H9 (cell line): ENCODE measurements at regions not wholly inside any gene's neighbourhood (a gene's known extent, or its start where the extent isn't known, plus 50 kb on each side); places are given as distances from the start of the nearest gene placed in this dataset.

Experiments
- DNase-seq: peaks from one replicate; pipeline ENCODE4 v3.0.0-alpha.2; 2017
- H2AFZ ChIP-seq: one replicate; pipeline ENCODE4 v1.6.1; 2013; ENCODE audit warnings: mild to moderate bottlenecking, low read length, control low read depth, moderate library complexity
- H2AK5ac ChIP-seq: 2 replicates; pipeline ENCODE4 v1.6.1; 2013; ENCODE audit warnings: low read length, control low read depth, mixed read lengths; ENCODE audit not compliant: insufficient read length
- H2BK120ac ChIP-seq: one replicate; pipeline ENCODE4 v1.6.1; 2013; ENCODE audit warnings: low read depth, mild to moderate bottlenecking, low read length, control low read depth, inconsistent platforms; ENCODE audit not compliant: poor library complexity, severe bottlenecking
- H2BK12ac ChIP-seq: 2 replicates; pipeline ENCODE4 v1.6.1; 2013; ENCODE audit warnings: low read length, control low read depth, mixed read lengths, low read depth; ENCODE audit not compliant: insufficient read length
- H2BK15ac ChIP-seq: 2 replicates; pipeline ENCODE4 v1.6.1; 2013; ENCODE audit warnings: low read depth, low read length, control low read depth
- H2BK20ac ChIP-seq: one replicate; pipeline ENCODE4 v1.6.1; 2013; ENCODE audit warnings: low read depth, mild to moderate bottlenecking, low read length, control low read depth, inconsistent platforms; ENCODE audit not compliant: poor library complexity, severe bottlenecking
- H2BK5ac ChIP-seq: 2 replicates; pipeline ENCODE4 v1.6.1; 2013; ENCODE audit warnings: low read length, control low read depth, mixed read lengths; ENCODE audit not compliant: insufficient read length
- H3K14ac ChIP-seq: 2 replicates; pipeline ENCODE4 v1.6.1; 2013; ENCODE audit warnings: low read length, control low read depth; ENCODE audit not compliant: insufficient read depth
- H3K18ac ChIP-seq: 2 replicates; pipeline ENCODE4 v1.6.1; 2013; ENCODE audit warnings: low read depth, mild to moderate bottlenecking, mixed read lengths, low read length, control low read depth; ENCODE audit not compliant: insufficient read length
- H3K23ac ChIP-seq: 2 replicates; pipeline ENCODE4 v1.6.1; 2013; ENCODE audit warnings: low read length, control low read depth, mixed read lengths, low read depth; ENCODE audit not compliant: insufficient read length
- H3K23me2 ChIP-seq: 2 replicates; pipeline ENCODE4 v1.6.1; 2013; ENCODE audit warnings: low read depth, mild to moderate bottlenecking, mixed read lengths, low read length, control low read depth; ENCODE audit not compliant: insufficient read length, poor library complexity, severe bottlenecking
- H3K27ac ChIP-seq: 2 replicates; pipeline ENCODE4 v1.5.1; 2013; ENCODE audit warnings: low read length, control low read depth, mixed read lengths, low read depth; ENCODE audit not compliant: insufficient read length
- H3K27me3 ChIP-seq: 2 replicates; pipeline ENCODE4 v1.6.1; 2013; ENCODE audit warnings: low read length, control low read depth, inconsistent platforms; ENCODE audit not compliant: insufficient read depth
- H3K4ac ChIP-seq: 2 replicates; pipeline ENCODE4 v1.6.1; 2013; ENCODE audit warnings: low read depth, mild to moderate bottlenecking, control low read depth, inconsistent platforms, low read length, moderate library complexity
- H3K4me1 ChIP-seq: 2 replicates; pipeline ENCODE4 v1.6.1; 2013; ENCODE audit warnings: low read length, control low read depth, inconsistent platforms; ENCODE audit not compliant: insufficient read depth
- H3K4me2 ChIP-seq: 2 replicates; pipeline ENCODE4 v1.6.1; 2013; ENCODE audit warnings: low read length, control low read depth, mixed read lengths; ENCODE audit not compliant: insufficient read length, insufficient read depth
- H3K56ac ChIP-seq: 2 replicates; pipeline ENCODE4 v1.6.1; 2013; ENCODE audit warnings: low read depth, mild to moderate bottlenecking, mixed read lengths, low read length, control low read depth; ENCODE audit not compliant: insufficient read length
- H3K79me1 ChIP-seq: 2 replicates; pipeline ENCODE4 v1.6.1; 2013; ENCODE audit warnings: low read depth, mild to moderate bottlenecking, moderate library complexity, low read length, control low read depth, inconsistent platforms; ENCODE audit not compliant: insufficient read depth, poor library complexity, severe bottlenecking
- H3K79me2 ChIP-seq: 2 replicates; pipeline ENCODE4 v1.6.1; 2013; ENCODE audit warnings: low read length, control low read depth, inconsistent platforms; ENCODE audit not compliant: insufficient read depth
- H3K9ac ChIP-seq: 2 replicates; pipeline ENCODE4 v1.6.1; 2013; ENCODE audit warnings: low read length, control low read depth, mixed read lengths; ENCODE audit not compliant: insufficient read length; ENCODE audit errors: extremely low read depth
- H3K9me3 ChIP-seq: one replicate; pipeline ENCODE4 v1.6.1; 2013; ENCODE audit warnings: low read depth, low read length, inconsistent platforms; ENCODE audit not compliant: control insufficient read depth
- H3T11ph ChIP-seq: one replicate; pipeline ENCODE4 v1.6.1; 2013; ENCODE audit warnings: mild to moderate bottlenecking, low read length, control low read depth, inconsistent platforms
- H4K20me1 ChIP-seq: one replicate; pipeline ENCODE4 v1.6.1; 2013; ENCODE audit not compliant: control insufficient read depth, insufficient read length, insufficient read depth
- H4K5ac ChIP-seq: 2 replicates; pipeline ENCODE4 v1.6.1; 2013; ENCODE audit warnings: low read depth, mild to moderate bottlenecking, mixed read lengths, low read length, control low read depth; ENCODE audit not compliant: insufficient read length
- H4K8ac ChIP-seq: replicated peaks from 2 replicates; pipeline ENCODE4 v1.6.1; 2013; ENCODE audit warnings: low read length, control low read depth, mixed read lengths, low read depth; ENCODE audit not compliant: insufficient read length
- H4K91ac ChIP-seq: 2 replicates; pipeline ENCODE4 v1.6.1; 2013; ENCODE audit warnings: low read depth, mild to moderate bottlenecking, moderate library complexity, mixed read lengths, low read length, control low read depth; ENCODE audit not compliant: insufficient read length
- H3K27ac Mint-ChIP-seq, 3 experiments: 2 replicates in 2 of 3; 3 replicates in 1 of 3; pipeline ENCODE4 v1.8.0; 2020 to 2021; ENCODE audit warnings: mixed read lengths in 3 of 3, mild to moderate bottlenecking in 1 of 3, moderate library complexity in 1 of 3
- H3K27me3 Mint-ChIP-seq: 2 replicates; pipeline ENCODE4 v1.8.0; 2021; ENCODE audit warnings: low read depth, mild to moderate bottlenecking, moderate library complexity, mixed read lengths
- H3K36me3 Mint-ChIP-seq, 3 experiments: 2 replicates in 2 of 3; 3 replicates in 1 of 3; pipeline ENCODE4 v1.8.0; 2020 to 2021; ENCODE audit warnings: low read depth in 3 of 3, mixed read lengths in 3 of 3; ENCODE audit not compliant: insufficient read depth in 1 of 3
- H3K4me1 Mint-ChIP-seq, 2 experiments: 2 replicates each; pipeline ENCODE4 v1.8.0; 2020; ENCODE audit warnings: mixed read lengths in 2 of 2
- H3K4me3 Mint-ChIP-seq, 2 experiments: 2 replicates in 1 of 2; 3 replicates in 1 of 2; pipeline ENCODE4 v1.8.0; 2020 to 2021; ENCODE audit warnings: mild to moderate bottlenecking in 2 of 2, mixed read lengths in 2 of 2, moderate library complexity in 1 of 2
- H3K9me3 Mint-ChIP-seq, 2 experiments: 2 replicates in 1 of 2; 3 replicates in 1 of 2; pipeline ENCODE4 v1.8.0; 2020; ENCODE audit warnings: mild to moderate bottlenecking in 2 of 2, mixed read lengths in 2 of 2, moderate library complexity in 1 of 2
- WGBS: extraction: QIAGEN DNeasy Blood & Tissue Kit; methylation state at CpG from one replicate; pipeline ENCODE4 v1.1.7; 2013; ENCODE audit warnings: missing lambda C conversion rate, low lambda C conversion rate, mixed read lengths; ENCODE audit not compliant: insufficient read length; ENCODE audit errors: extremely low coverage; 5-methylcytosine and 5-hydroxymethylcytosine counted together
- TF ChIP-seq, protein P1 (sequence below): fragments of 200-600 bp; sonication (generic); conservative IDR thresholded peaks from 3 replicates; pipeline ENCODE4 v1.8.0; 2021; ENCODE audit warnings: antibody characterized with exemption, mild to moderate bottlenecking

DNA sequence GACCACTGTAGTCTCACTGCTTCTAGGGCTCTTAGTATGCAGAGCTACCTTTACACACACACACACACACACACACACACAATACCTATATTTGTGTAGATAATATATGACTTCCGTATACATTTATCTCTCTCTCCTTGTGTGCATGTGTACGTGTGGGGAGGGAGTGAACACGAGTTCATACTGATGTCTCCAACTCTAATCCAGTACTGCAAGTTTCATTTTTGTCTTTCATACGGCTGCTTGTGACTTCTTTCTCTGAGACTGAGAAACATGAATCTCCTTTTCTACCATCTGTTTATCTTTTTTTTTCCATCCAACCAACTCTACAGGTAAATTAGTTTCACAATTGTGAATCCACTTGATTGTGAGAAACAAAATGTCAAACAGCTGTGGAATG is 1229.5 kb upstream of the AGA start:
- no peak overlapping the region for H2BK20ac ChIP-seq
- no peak overlapping the region for H2BK120ac ChIP-seq
- no peak overlapping the region for H3K56ac ChIP-seq
- H3K23me2 ChIP-seq: no peaks in the 10 kb centered on the region
- H3K18ac ChIP-seq: no peak overlapping the region
- H2BK5ac ChIP-seq: no peak overlapping the region
- H3K4me1 ChIP-seq: no peaks in the 10 kb centered on the region
- Mint-ChIP-seq H3K27me3 (no peaks in the 10 kb centered on the region), H3K9me3 (peaks cover 3 to 9% of the 10 kb centered on the region in 2 experiments; a peak in 4 of 5 replicates), H3K4me1 (no peaks in the 10 kb centered on the region), H3K4me3 (no peak overlapping the region), H3K36me3 (no peaks in the 10 kb centered on the region), H3K27ac (no peak overlapping the region)
- H4K20me1 ChIP-seq: no peaks in the 10 kb centered on the region
- no peak overlapping the region for H3K4me2 ChIP-seq
- H3K79me1 ChIP-seq: no peaks in the 10 kb centered on the region
- H4K8ac ChIP-seq: no peak overlapping the region
- H2BK15ac ChIP-seq: no peak overlapping the region
- no peak overlapping the region for H2BK12ac ChIP-seq
- TF ChIP-seq, protein P1, sequence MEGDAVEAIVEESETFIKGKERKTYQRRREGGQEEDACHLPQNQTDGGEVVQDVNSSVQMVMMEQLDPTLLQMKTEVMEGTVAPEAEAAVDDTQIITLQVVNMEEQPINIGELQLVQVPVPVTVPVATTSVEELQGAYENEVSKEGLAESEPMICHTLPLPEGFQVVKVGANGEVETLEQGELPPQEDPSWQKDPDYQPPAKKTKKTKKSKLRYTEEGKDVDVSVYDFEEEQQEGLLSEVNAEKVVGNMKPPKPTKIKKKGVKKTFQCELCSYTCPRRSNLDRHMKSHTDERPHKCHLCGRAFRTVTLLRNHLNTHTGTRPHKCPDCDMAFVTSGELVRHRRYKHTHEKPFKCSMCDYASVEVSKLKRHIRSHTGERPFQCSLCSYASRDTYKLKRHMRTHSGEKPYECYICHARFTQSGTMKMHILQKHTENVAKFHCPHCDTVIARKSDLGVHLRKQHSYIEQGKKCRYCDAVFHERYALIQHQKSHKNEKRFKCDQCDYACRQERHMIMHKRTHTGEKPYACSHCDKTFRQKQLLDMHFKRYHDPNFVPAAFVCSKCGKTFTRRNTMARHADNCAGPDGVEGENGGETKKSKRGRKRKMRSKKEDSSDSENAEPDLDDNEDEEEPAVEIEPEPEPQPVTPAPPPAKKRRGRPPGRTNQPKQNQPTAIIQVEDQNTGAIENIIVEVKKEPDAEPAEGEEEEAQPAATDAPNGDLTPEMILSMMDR: no peak
- no peak overlapping the region for H4K5ac ChIP-seq
- no peak overlapping the region for H4K91ac ChIP-seq
- WGBS: no CpG with 5 or more reads among the region's 4 CpGs
- no peaks in the 10 kb centered on the region for H3K27me3 ChIP-seq
- no peak overlapping the region for H2AFZ ChIP-seq
- H3K9me3 ChIP-seq: no peaks in the 10 kb centered on the region
- H3K4ac ChIP-seq: no peak overlapping the region
- no peak overlapping the region for H3K14ac ChIP-seq
- no peak overlapping the region for H3T11ph ChIP-seq
- H3K79me2 ChIP-seq: no peaks in the 10 kb centered on the region
- no peak for DNase-seq
- H3K9ac ChIP-seq: no peak overlapping the region
- H2AK5ac ChIP-seq: no peak overlapping the region
- H3K27ac ChIP-seq: no peak overlapping the region
- H3K23ac ChIP-seq: no peak overlapping the region
